GM12878 (cell line): ENCODE measurements at regions not wholly inside any gene's neighbourhood (a gene's known extent, or its start where the extent isn't known, plus 50 kb on each side); places are given as distances from the start of the nearest gene placed in this dataset.

Experiments
- ATAC-seq: fragments of 200-7000 bp; cut with Tn5 transposase; 3 replicates; pipeline ENCODE4 v1.9.1; 2020; ENCODE audit warnings: mild to moderate bottlenecking, moderate library complexity
- BruUV-seq: library from RNA; stranded (reverse); fragments of 400-500 nt; replicated peaks from 2 replicates; lab custom pipeline; 2021; lab: Mats Ljungman, UMichigan
- CTCF ChIA-PET: fragments of 300-600 bp; sonication (Branson Sonifier 250); formaldehyde crosslinking; extraction: SDS; loops from one replicate; lab custom pipeline; 2021; ENCODE audit warnings: inconsistent platforms; lab: Yijun Ruan, JAX
- POLR2A ChIA-PET: fragments of 350-600 bp; formaldehyde crosslinking; extraction: SDS; loops from one replicate; lab custom pipeline; 2021; ENCODE audit warnings: inconsistent platforms; lab: Charles Lee
- RAD21 ChIA-PET: fragments of 300-600 bp; sonication (Branson Sonifier 250); formaldehyde crosslinking; loops from one replicate; lab custom pipeline; 2023; ENCODE audit warnings: antibody characterized with exemption; ENCODE audit not compliant: unreplicated experiment; lab: Charles Lee
- SMC1A ChIA-PET: fragments of 300-600 bp; sonication (Branson Sonifier 250); formaldehyde crosslinking; loops from one replicate; lab custom pipeline; 2023; ENCODE audit not compliant: unreplicated experiment, uncharacterized antibody; lab: Charles Lee
- DNase-seq: peaks from one replicate; pipeline ENCODE4 v3.0.0-alpha.2; 2011; ENCODE audit warnings: low read depth, low spot score
- FAIRE-seq: peaks from 3 replicates; lab custom pipeline; 2011; peaks lifted over from hg19 to GRCh38; lab: Jason Lieb, UNC
- H2AFZ ChIP-seq: 2 replicates; pipeline ENCODE4 v1.6.0; 2011; ENCODE audit warnings: low read depth, low read length, control low read depth; ENCODE audit not compliant: control insufficient read depth
- H3K27ac ChIP-seq: 2 replicates; pipeline ENCODE4 v1.5.1; 2011; ENCODE audit warnings: control low read depth; ENCODE audit not compliant: control insufficient read depth, insufficient read depth
- H3K27me3 ChIP-seq, 2 experiments: replicated peaks in 1 of 2; 2 replicates each; pipeline versions ENCODE4 v1.6.0 to v1.6.1; 2011; ENCODE audit warnings: low read length in 1 of 2; ENCODE audit not compliant: control insufficient read depth in 2 of 2, insufficient read depth in 2 of 2
- H3K36me3 ChIP-seq, 2 experiments: 2 replicates each; pipeline ENCODE4 v1.5.1; 2011; ENCODE audit warnings: low read length in 1 of 2; ENCODE audit not compliant: control insufficient read depth in 2 of 2, insufficient read depth in 2 of 2
- H3K4me1 ChIP-seq: 2 replicates; pipeline ENCODE4 v1.6.1; 2011; ENCODE audit warnings: mild to moderate bottlenecking, low read length, moderate library complexity, mixed read lengths; ENCODE audit not compliant: control insufficient read depth, insufficient read depth
- H3K4me2 ChIP-seq: 2 replicates; pipeline ENCODE4 v1.6.0; 2011; ENCODE audit warnings: control low read depth; ENCODE audit not compliant: control insufficient read depth, insufficient read depth
- H3K4me3 ChIP-seq: fragments of 200-600 bp; sonication (generic); 2 replicates; pipeline ENCODE4 v1.5.1; 2016
- H3K79me2 ChIP-seq: 2 replicates; pipeline ENCODE4 v1.6.0; 2011; ENCODE audit warnings: low read length; ENCODE audit not compliant: control insufficient read depth, insufficient read depth
- H3K9ac ChIP-seq: 2 replicates; pipeline ENCODE4 v1.8.0; 2011; ENCODE audit warnings: low read length, control low read depth, mixed read lengths; ENCODE audit not compliant: control insufficient read depth, insufficient read depth
- H3K9me3 ChIP-seq: replicated peaks from 3 replicates; pipeline ENCODE4 v1.5.1; 2011; ENCODE audit warnings: mild to moderate bottlenecking, low read length; ENCODE audit not compliant: control insufficient read depth, insufficient read depth
- H4K20me1 ChIP-seq: 2 replicates; pipeline ENCODE4 v1.6.0; 2011; ENCODE audit not compliant: control insufficient read depth, insufficient read depth
- BACH1 ChIP-seq: fragments of 450-650 bp; IDR thresholded peaks from 2 replicates; pipeline ENCODE4 v1.6.1; 2017; ENCODE audit warnings: mild to moderate bottlenecking, borderline replicate concordance
- CHD1 ChIP-seq: IDR thresholded peaks from 2 replicates; pipeline ENCODE4 v1.6.1; 2012; ENCODE audit warnings: low read depth, low read length, improper control_type of control experiment
- JUNB ChIP-seq: IDR thresholded peaks from 2 replicates; pipeline ENCODE4 v1.6.1; 2016; ENCODE audit warnings: antibody characterized with exemption, mild to moderate bottlenecking
- NFYA ChIP-seq: IDR thresholded peaks from 2 replicates; pipeline ENCODE4 v1.6.1; 2011; ENCODE audit warnings: low read depth, mild to moderate bottlenecking, low read length, improper control_type of control experiment, borderline replicate concordance
- NFYB ChIP-seq: IDR thresholded peaks from 2 replicates; pipeline ENCODE4 v1.6.1; 2011; ENCODE audit warnings: low read depth, mild to moderate bottlenecking, low read length, improper control_type of control experiment, moderate library complexity; ENCODE audit not compliant: insufficient read depth
- STAT1 ChIP-seq: fragments of 450-650 bp; conservative IDR thresholded peaks from 2 replicates; pipeline ENCODE4 v1.6.1; 2014; ENCODE audit warnings: antibody characterized with exemption, mild to moderate bottlenecking
- WGBS: methylation state at CpG from one replicate; pipeline ENCODE4 v1.1.6; 2016; ENCODE audit warnings: low lambda C conversion rate; ENCODE audit not compliant: insufficient replicate concordance, insufficient coverage; ENCODE audit errors: missing lambda C conversion rate; 5-methylcytosine and 5-hydroxymethylcytosine counted together
- in situ Hi-C: fragments of 300-500 bp; cut with MboI; formaldehyde crosslinking; loops from 9 replicates; pipeline ENCODE4 v1.14.3; 2018; ENCODE audit warnings: mixed read lengths
- intact Hi-C: fragments of 100-400 bp; cut with micrococcal nuclease; formaldehyde crosslinking; loops from one replicate; pipeline ENCODE4 v1.14.2; 2022; ENCODE audit not compliant: unreplicated experiment
- TF ChIP-seq, protein P1 (sequence below): fragments of 450-650 bp; IDR thresholded peaks from 2 replicates; pipeline ENCODE4 v1.6.1; 2018; ENCODE audit warnings: borderline replicate concordance, mild to moderate bottlenecking; ENCODE audit not compliant: partially characterized antibody
- TF ChIP-seq, protein P2 (sequence below): fragments of 450-650 bp; IDR thresholded peaks from 2 replicates; pipeline ENCODE4 v1.6.1; 2017; ENCODE audit warnings: antibody characterized with exemption, mild to moderate bottlenecking, moderate library complexity
- TF ChIP-seq, protein P3 (sequence below): fragments of 450-650 bp; IDR thresholded peaks from 2 replicates; pipeline ENCODE4 v1.6.1; 2017; ENCODE audit warnings: low read depth, mild to moderate bottlenecking, moderate library complexity
- TF ChIP-seq, protein P4 (sequence below): IDR thresholded peaks from 2 replicates; pipeline ENCODE4 v1.6.1; 2012; ENCODE audit warnings: low read length, inconsistent platforms

DNA sequence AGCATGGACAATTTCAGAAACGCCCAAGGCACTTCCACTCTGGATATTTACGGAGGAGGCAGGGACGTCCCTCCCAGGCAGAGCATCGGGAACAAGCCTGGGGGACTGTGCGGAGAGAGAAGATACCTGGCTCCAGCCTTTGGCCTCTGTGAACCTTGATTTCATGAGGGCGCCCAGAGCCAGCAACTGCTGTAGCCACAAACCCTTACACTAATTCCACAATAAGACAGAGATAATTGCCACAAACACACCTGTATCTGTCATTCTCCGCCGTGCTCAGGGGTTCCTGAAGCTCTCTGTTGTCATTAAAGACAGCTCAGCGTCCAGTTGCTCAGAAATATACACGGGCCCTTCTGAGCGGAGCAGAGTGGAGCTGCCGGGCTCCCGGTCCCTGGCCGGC, 1292.1 kb downstream of the TBC1D22A start:
- ChIA-PET RAD21 (no interaction called here), CTCF (no interaction called here)
- 60% methylated on average over 14 of the region's 14 CpGs for WGBS

DNA sequence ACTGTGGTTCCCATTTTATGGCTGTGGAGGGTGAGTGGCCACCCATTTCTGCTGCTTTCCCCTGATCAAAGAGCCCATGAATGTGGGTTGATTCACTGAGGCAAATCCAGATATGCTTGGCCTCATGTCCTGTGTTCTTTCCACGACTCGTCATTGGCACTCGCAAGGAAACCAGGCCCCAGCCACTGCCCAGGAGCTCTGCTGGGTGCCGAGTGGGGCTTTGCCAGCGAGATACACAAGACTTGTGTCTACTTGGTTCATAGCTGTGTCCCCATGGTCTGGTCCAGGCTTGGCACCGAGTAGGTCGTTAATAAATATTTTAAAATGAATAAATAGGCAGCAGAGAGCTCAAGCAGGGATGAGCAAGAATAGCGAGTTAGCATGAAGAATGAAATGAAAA, 1291.5 kb downstream of the TBC1D22A start:
- no peaks in the 10 kb centered on the region for H3K79me2 ChIP-seq
- FAIRE-seq = no peak
- TF ChIP-seq, protein P1, sequence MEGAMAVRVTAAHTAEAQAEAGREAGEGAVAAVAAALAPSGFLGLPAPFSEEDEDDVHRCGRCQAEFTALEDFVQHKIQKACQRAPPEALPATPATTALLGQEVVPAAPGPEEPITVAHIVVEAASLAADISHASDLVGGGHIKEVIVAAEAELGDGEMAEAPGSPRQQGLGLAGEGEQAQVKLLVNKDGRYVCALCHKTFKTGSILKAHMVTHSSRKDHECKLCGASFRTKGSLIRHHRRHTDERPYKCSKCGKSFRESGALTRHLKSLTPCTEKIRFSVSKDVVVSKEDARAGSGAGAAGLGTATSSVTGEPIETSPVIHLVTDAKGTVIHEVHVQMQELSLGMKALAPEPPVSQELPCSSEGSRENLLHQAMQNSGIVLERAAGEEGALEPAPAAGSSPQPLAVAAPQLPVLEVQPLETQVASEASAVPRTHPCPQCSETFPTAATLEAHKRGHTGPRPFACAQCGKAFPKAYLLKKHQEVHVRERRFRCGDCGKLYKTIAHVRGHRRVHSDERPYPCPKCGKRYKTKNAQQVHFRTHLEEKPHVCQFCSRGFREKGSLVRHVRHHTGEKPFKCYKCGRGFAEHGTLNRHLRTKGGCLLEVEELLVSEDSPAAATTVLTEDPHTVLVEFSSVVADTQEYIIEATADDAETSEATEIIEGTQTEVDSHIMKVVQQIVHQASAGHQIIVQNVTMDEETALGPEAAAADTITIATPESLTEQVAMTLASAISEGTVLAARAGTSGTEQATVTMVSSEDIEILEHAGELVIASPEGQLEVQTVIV = no peak
- TF ChIP-seq JUNB = no peak
- TF ChIP-seq NFYA = no peak
- TF ChIP-seq, protein P2, sequence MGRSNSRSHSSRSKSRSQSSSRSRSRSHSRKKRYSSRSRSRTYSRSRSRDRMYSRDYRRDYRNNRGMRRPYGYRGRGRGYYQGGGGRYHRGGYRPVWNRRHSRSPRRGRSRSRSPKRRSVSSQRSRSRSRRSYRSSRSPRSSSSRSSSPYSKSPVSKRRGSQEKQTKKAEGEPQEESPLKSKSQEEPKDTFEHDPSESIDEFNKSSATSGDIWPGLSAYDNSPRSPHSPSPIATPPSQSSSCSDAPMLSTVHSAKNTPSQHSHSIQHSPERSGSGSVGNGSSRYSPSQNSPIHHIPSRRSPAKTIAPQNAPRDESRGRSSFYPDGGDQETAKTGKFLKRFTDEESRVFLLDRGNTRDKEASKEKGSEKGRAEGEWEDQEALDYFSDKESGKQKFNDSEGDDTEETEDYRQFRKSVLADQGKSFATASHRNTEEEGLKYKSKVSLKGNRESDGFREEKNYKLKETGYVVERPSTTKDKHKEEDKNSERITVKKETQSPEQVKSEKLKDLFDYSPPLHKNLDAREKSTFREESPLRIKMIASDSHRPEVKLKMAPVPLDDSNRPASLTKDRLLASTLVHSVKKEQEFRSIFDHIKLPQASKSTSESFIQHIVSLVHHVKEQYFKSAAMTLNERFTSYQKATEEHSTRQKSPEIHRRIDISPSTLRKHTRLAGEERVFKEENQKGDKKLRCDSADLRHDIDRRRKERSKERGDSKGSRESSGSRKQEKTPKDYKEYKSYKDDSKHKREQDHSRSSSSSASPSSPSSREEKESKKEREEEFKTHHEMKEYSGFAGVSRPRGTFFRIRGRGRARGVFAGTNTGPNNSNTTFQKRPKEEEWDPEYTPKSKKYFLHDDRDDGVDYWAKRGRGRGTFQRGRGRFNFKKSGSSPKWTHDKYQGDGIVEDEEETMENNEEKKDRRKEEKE = no peak
- TF ChIP-seq, protein P3, sequence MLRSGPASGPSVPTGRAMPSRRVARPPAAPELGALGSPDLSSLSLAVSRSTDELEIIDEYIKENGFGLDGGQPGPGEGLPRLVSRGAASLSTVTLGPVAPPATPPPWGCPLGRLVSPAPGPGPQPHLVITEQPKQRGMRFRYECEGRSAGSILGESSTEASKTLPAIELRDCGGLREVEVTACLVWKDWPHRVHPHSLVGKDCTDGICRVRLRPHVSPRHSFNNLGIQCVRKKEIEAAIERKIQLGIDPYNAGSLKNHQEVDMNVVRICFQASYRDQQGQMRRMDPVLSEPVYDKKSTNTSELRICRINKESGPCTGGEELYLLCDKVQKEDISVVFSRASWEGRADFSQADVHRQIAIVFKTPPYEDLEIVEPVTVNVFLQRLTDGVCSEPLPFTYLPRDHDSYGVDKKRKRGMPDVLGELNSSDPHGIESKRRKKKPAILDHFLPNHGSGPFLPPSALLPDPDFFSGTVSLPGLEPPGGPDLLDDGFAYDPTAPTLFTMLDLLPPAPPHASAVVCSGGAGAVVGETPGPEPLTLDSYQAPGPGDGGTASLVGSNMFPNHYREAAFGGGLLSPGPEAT = no peak
- no peak for TF ChIP-seq NFYB

More for the DNA sequence above, 1292.1 kb downstream of the TBC1D22A start:
- Histone ChIP-seq H4K20me1 (no peaks in the 10 kb centered on the region), H3K36me3 (no peaks in the 10 kb centered on the region), H3K27me3 (no peaks in the 10 kb centered on the region), H3K9ac (no peak overlapping the region), H3K4me3 (no peak overlapping the region), H2AFZ (no peak overlapping the region), H3K79me2 (no peaks in the 10 kb centered on the region), H3K4me1 (no peaks in the 10 kb centered on the region), H3K27ac (no peak overlapping the region), H3K4me2 (no peak overlapping the region), H3K9me3 (no peaks in the 10 kb centered on the region; the same call in 2 of the 3 replicates)
- POLR2A ChIA-PET = no interaction called here
- no TSS peak for BruUV-seq
- intact Hi-C loops = no loop called here
- in situ Hi-C loops = no loop called here
- ATAC-seq (no peak), DNase-seq (no peak), FAIRE-seq (no peak)
- SMC1A ChIA-PET = no interaction called here
- TF ChIP-seq, protein P4, sequence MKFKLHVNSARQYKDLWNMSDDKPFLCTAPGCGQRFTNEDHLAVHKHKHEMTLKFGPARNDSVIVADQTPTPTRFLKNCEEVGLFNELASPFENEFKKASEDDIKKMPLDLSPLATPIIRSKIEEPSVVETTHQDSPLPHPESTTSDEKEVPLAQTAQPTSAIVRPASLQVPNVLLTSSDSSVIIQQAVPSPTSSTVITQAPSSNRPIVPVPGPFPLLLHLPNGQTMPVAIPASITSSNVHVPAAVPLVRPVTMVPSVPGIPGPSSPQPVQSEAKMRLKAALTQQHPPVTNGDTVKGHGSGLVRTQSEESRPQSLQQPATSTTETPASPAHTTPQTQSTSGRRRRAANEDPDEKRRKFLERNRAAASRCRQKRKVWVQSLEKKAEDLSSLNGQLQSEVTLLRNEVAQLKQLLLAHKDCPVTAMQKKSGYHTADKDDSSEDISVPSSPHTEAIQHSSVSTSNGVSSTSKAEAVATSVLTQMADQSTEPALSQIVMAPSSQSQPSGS = no peak
- TF ChIP-seq BACH1 (no peak), STAT1 (no peak), CHD1 (no peak)

More for the DNA sequence above, 1291.5 kb downstream of the TBC1D22A start:
- DNase-seq (no peak), ATAC-seq (no peak)
- Histone ChIP-seq H3K9ac (no peak overlapping the region), H3K4me1 (no peaks in the 10 kb centered on the region), H3K36me3 (no peaks in the 10 kb centered on the region), H2AFZ (no peak overlapping the region), H3K27ac (no peak overlapping the region), H3K9me3 (no peaks in the 10 kb centered on the region; the same call in 2 of the 3 replicates), H3K27me3 (no peaks in the 10 kb centered on the region), H4K20me1 (no peaks in the 10 kb centered on the region), H3K4me3 (no peak overlapping the region), H3K4me2 (no peak overlapping the region)
- RAD21 ChIA-PET = no interaction called here
- in situ Hi-C loops = no loop called here
- CTCF ChIA-PET = no interaction called here
- no TSS peak for BruUV-seq
- SMC1A ChIA-PET = no interaction called here
- POLR2A ChIA-PET = no interaction called here
- WGBS = 61% methylated on average over 8 of the region's 8 CpGs
- intact Hi-C loops = no loop called here
